Peyer's patch (tissue), 4 donors: ENCODE measurements at regions not wholly inside any gene's neighbourhood (a gene's known extent, or its start where the extent isn't known, plus 50 kb on each side); places are given as distances from the start of the nearest gene placed in this dataset.

Experiments used
- POLR2A ChIP-seq, 2 donors: fragments of 450-650 bp; IDR thresholded peaks; one replicate each; pipeline ENCODE4 v1.5.1; 2017; ENCODE audit warnings: antibody characterized with exemption in 2 of 2, mild to moderate bottlenecking in 2 of 2, moderate library complexity in 2 of 2
- TF ChIP-seq, protein P1 (sequence below), 6 experiments: fragments of 450-650 bp in 4 of 6; fragments of 200-600 bp in 2 of 6; sonication (generic) in 1 of 6; IDR thresholded peaks; one replicate each; pipeline ENCODE4 v1.5.1; 2017 to 2019; ENCODE audit warnings: antibody characterized with exemption in 6 of 6, mild to moderate bottlenecking in 3 of 6, moderate library complexity in 1 of 6

DNA sequence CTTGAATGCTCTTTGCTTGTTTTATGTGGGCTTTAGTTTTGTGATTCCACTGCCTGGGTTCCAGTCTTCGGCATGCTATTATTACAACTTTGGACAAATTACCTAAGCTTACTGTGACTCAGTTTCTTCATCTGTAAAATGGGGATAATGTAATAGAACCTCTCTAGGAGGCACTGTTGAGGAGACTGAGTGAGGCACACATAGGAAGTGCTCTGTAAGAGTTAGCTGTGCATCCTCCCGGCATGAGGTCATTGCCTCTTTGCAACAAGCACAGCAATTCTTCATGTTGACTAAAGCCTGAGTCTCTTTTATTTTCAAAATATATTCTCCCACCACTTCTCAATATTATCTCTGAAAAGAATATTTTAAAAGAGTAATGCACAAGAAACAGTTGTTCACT, 227.4 kb downstream of the DLEU7 start:
- TF ChIP-seq, protein P1, sequence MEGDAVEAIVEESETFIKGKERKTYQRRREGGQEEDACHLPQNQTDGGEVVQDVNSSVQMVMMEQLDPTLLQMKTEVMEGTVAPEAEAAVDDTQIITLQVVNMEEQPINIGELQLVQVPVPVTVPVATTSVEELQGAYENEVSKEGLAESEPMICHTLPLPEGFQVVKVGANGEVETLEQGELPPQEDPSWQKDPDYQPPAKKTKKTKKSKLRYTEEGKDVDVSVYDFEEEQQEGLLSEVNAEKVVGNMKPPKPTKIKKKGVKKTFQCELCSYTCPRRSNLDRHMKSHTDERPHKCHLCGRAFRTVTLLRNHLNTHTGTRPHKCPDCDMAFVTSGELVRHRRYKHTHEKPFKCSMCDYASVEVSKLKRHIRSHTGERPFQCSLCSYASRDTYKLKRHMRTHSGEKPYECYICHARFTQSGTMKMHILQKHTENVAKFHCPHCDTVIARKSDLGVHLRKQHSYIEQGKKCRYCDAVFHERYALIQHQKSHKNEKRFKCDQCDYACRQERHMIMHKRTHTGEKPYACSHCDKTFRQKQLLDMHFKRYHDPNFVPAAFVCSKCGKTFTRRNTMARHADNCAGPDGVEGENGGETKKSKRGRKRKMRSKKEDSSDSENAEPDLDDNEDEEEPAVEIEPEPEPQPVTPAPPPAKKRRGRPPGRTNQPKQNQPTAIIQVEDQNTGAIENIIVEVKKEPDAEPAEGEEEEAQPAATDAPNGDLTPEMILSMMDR (IDR thresholded peaks at IDR 0.05), result no peak
- TF ChIP-seq POLR2A (IDR thresholded peaks at IDR 0.05), result no peak
